IMR-90 (cell line): ENCODE measurements at regions not wholly inside any gene's neighbourhood (a gene's known extent, or its start where the extent isn't known, plus 50 kb on each side); places are given as distances from the start of the nearest gene placed in this dataset.

ENCODE experiments used
- ATAC-seq: fragments of 200-7000 bp; cut with Tn5 transposase; 2 replicates; pipeline ENCODE4 v1.9.1; 2020; ENCODE audit warnings: low read depth, mild to moderate bottlenecking, moderate library complexity
- BruUV-seq: library from RNA; stranded (reverse); fragments of 400-500 nt; replicated peaks from 2 replicates; lab custom pipeline; 2021; lab: Mats Ljungman, UMichigan
- CTCF ChIA-PET: fragments of 300-600 bp; formaldehyde crosslinking; extraction: SDS; loops from one replicate; lab custom pipeline; 2021; ENCODE audit warnings: antibody characterized with exemption; lab: Yijun Ruan, JAX
- POLR2A ChIA-PET: fragments of 300-600 bp; sonication (Branson Sonifier 250); formaldehyde crosslinking; loops from one replicate; lab custom pipeline; 2022; ENCODE audit warnings: antibody characterized with exemption; ENCODE audit not compliant: unreplicated experiment; lab: Charles Lee
- DNase-seq: peaks from one replicate; pipeline ENCODE4 v3.0.0; 2013
- H2AFZ ChIP-seq: replicated peaks from 2 replicates; pipeline ENCODE3; 2013; ENCODE audit warnings: low read length, mild to moderate bottlenecking; ENCODE audit not compliant: poor library complexity
- H2AK5ac ChIP-seq: 2 replicates; pipeline ENCODE4 v1.6.1; 2013; ENCODE audit warnings: low read depth, low read length, inconsistent platforms
- H2AK9ac ChIP-seq: replicated peaks from 2 replicates; pipeline ENCODE3; 2013; ENCODE audit warnings: mild to moderate bottlenecking, low read depth, low read length, moderate library complexity; ENCODE audit not compliant: poor library complexity
- H2BK120ac ChIP-seq: 2 replicates; pipeline ENCODE4 v1.6.1; 2013; ENCODE audit warnings: low read depth, low read length, inconsistent platforms
- H2BK15ac ChIP-seq: 3 replicates; pipeline ENCODE4 v1.6.1; 2013; ENCODE audit warnings: low read depth, low read length, inconsistent platforms
- H2BK20ac ChIP-seq: 2 replicates; pipeline ENCODE4 v1.6.1; 2013; ENCODE audit warnings: low read depth, mild to moderate bottlenecking, inconsistent platforms, low read length, moderate library complexity
- H2BK5ac ChIP-seq: 2 replicates; pipeline ENCODE4 v1.6.1; 2013; ENCODE audit warnings: mild to moderate bottlenecking, low read depth, low read length, inconsistent platforms; ENCODE audit not compliant: poor library complexity, severe bottlenecking
- H3K14ac ChIP-seq: replicated peaks from 2 replicates; pipeline ENCODE4 v1.6.1; 2013; ENCODE audit warnings: low read depth, low read length, inconsistent platforms
- H3K18ac ChIP-seq: 2 replicates; pipeline ENCODE4 v1.6.1; 2013; ENCODE audit warnings: low read depth, low read length, control low read depth
- H3K23ac ChIP-seq: 2 replicates; pipeline ENCODE4 v1.6.1; 2013; ENCODE audit warnings: low read depth, low read length, inconsistent platforms
- H3K27ac ChIP-seq: 2 replicates; pipeline ENCODE4 v1.5.1; 2013; ENCODE audit warnings: mild to moderate bottlenecking, control low read depth, low read length; ENCODE audit not compliant: insufficient read depth
- H3K27me3 ChIP-seq: 2 replicates; pipeline ENCODE4 v1.6.1; 2013; ENCODE audit warnings: low read length; ENCODE audit not compliant: control insufficient read depth, insufficient read depth
- H3K36me3 ChIP-seq: 2 replicates; pipeline ENCODE4 v1.6.1; 2013; ENCODE audit warnings: low read length, mixed read lengths; ENCODE audit not compliant: control insufficient read depth, insufficient read depth
- H3K4ac ChIP-seq: 2 replicates; pipeline ENCODE4 v1.6.1; 2013; ENCODE audit warnings: low read depth, low read length, inconsistent platforms
- H3K4me1 ChIP-seq: 2 replicates; pipeline ENCODE4 v1.6.1; 2013; ENCODE audit warnings: low read length, mixed read lengths; ENCODE audit not compliant: control insufficient read depth, insufficient read depth
- H3K4me2 ChIP-seq: 2 replicates; pipeline ENCODE4 v1.6.1; 2013; ENCODE audit warnings: low read depth, mild to moderate bottlenecking, control low read depth, low read length, moderate library complexity
- H3K4me3 ChIP-seq: 2 replicates; pipeline ENCODE4 v1.5.1; 2013; ENCODE audit warnings: low read depth, mild to moderate bottlenecking, control low read depth, low read length, moderate library complexity; ENCODE audit not compliant: insufficient read depth
- H3K56ac ChIP-seq: 2 replicates; pipeline ENCODE4 v1.6.1; 2013; ENCODE audit warnings: low read length, inconsistent platforms; ENCODE audit not compliant: insufficient read depth; ENCODE audit errors: extremely low read depth
- H3K79me1 ChIP-seq, 2 experiments: 2 replicates each; pipeline ENCODE4 v1.6.1; 2013; ENCODE audit warnings: low read length in 2 of 2, inconsistent platforms in 1 of 2, low read depth in 1 of 2
- H3K9ac ChIP-seq: 2 replicates; pipeline ENCODE4 v1.6.1; 2013; ENCODE audit warnings: low read depth, low read length, control low read depth
- H3K9me1 ChIP-seq: 2 replicates; pipeline ENCODE4 v1.6.1; 2013; ENCODE audit warnings: low read length, inconsistent platforms; ENCODE audit not compliant: insufficient read depth
- H3K9me3 ChIP-seq: 2 replicates; pipeline ENCODE4 v1.6.1; 2013; ENCODE audit warnings: low read length; ENCODE audit not compliant: control insufficient read depth, insufficient read depth
- H4K20me1 ChIP-seq: 2 replicates; pipeline ENCODE4 v1.6.1; 2013; ENCODE audit warnings: low read length, inconsistent platforms; ENCODE audit not compliant: insufficient read depth
- H4K5ac ChIP-seq: 2 replicates; pipeline ENCODE4 v1.6.1; 2013; ENCODE audit warnings: mild to moderate bottlenecking, low read depth, low read length, control low read depth
- H4K8ac ChIP-seq, 2 experiments: 2 replicates each; pipeline ENCODE4 v1.6.1; 2013; ENCODE audit warnings: low read depth in 2 of 2, low read length in 2 of 2, control low read depth in 1 of 2, inconsistent platforms in 1 of 2
- H4K91ac ChIP-seq: 2 replicates; pipeline ENCODE4 v1.6.1; 2013; ENCODE audit warnings: low read depth, low read length, inconsistent platforms; ENCODE audit not compliant: insufficient read depth
- BHLHE40 ChIP-seq: fragments of 150-350 bp; IDR thresholded peaks from 2 replicates; pipeline ENCODE4 v1.6.1; 2016; ENCODE audit warnings: mild to moderate bottlenecking, low read depth, low read length
- CHD1 ChIP-seq: IDR thresholded peaks from 2 replicates; pipeline ENCODE4 v1.6.1; 2012; ENCODE audit warnings: low read depth, low read length, improper control_type of control experiment
- ELK1 ChIP-seq: fragments of 150-350 bp; IDR thresholded peaks from 2 replicates; pipeline ENCODE4 v1.6.1; 2016; ENCODE audit warnings: low read depth, mild to moderate bottlenecking, low read length, moderate library complexity, borderline replicate concordance
- FOS ChIP-seq: fragments of 150-350 bp; IDR thresholded peaks from 2 replicates; pipeline ENCODE4 v1.6.1; 2016; ENCODE audit warnings: low read depth, low read length
- MAFK ChIP-seq: IDR thresholded peaks from 2 replicates; pipeline ENCODE4 v1.6.1; 2012; ENCODE audit warnings: low read depth, low read length, improper control_type of control experiment
- MAZ ChIP-seq: IDR thresholded peaks from 2 replicates; pipeline ENCODE4 v1.6.1; 2012; ENCODE audit warnings: low read depth, mild to moderate bottlenecking, low read length, improper control_type of control experiment, moderate library complexity, borderline replicate concordance
- MXI1 ChIP-seq: IDR thresholded peaks from 2 replicates; pipeline ENCODE4 v1.6.1; 2012; ENCODE audit warnings: low read depth, mild to moderate bottlenecking, low read length, moderate library complexity, borderline replicate concordance
- NFE2L2 ChIP-seq: fragments of 150-350 bp; IDR thresholded peaks from 2 replicates; pipeline ENCODE4 v1.6.1; 2016; ENCODE audit warnings: low read depth, mild to moderate bottlenecking, low read length
- POLR2A ChIP-seq: IDR thresholded peaks from 2 replicates; pipeline ENCODE4 v1.6.1; 2012; ENCODE audit warnings: mild to moderate bottlenecking, low read depth, low read length
- RAD21 ChIP-seq: IDR thresholded peaks from 2 replicates; pipeline ENCODE4 v1.6.1; 2012; ENCODE audit warnings: low read length, improper control_type of control experiment
- RCOR1 ChIP-seq: IDR thresholded peaks from 2 replicates; pipeline ENCODE4 v1.6.1; 2012; ENCODE audit warnings: mild to moderate bottlenecking, low read length, improper control_type of control experiment; ENCODE audit not compliant: insufficient replicate concordance
- RFX5 ChIP-seq: IDR thresholded peaks from 2 replicates; pipeline ENCODE4 v1.8.0; 2012; ENCODE audit warnings: low read depth, mild to moderate bottlenecking, low read length, moderate library complexity
- SMC3 ChIP-seq: fragments of 150-350 bp; IDR thresholded peaks from 2 replicates; pipeline ENCODE4 v1.6.1; 2016; ENCODE audit warnings: low read depth, mild to moderate bottlenecking, antibody characterized with exemption, low read length, moderate library complexity
- USF2 ChIP-seq: fragments of 150-350 bp; IDR thresholded peaks from 2 replicates; pipeline ENCODE4 v1.6.1; 2017; ENCODE audit warnings: mild to moderate bottlenecking, antibody characterized with exemption, low read length, low read depth
- WGBS, 2 experiments: methylation state at CpG; one replicate each; pipeline versions ENCODE4 v1.1.5 to v1.1.7; 2013; ENCODE audit warnings: missing lambda C conversion rate in 2 of 2; ENCODE audit not compliant: insufficient read length in 1 of 2; ENCODE audit errors: extremely low coverage in 2 of 2; 5-methylcytosine and 5-hydroxymethylcytosine counted together
- dilution Hi-C: fragments of 300-500 bp; cut with HindIII; formaldehyde crosslinking; loops from one replicate; pipeline ENCODE4 v1.14.3; 2018; ENCODE audit warnings: low sequenced_read_pairs; ENCODE audit not compliant: unreplicated experiment
- in situ Hi-C: fragments of 300-500 bp; cut with MboI; formaldehyde crosslinking; loops from 3 replicates; pipeline ENCODE4 v1.14.3; 2019; ENCODE audit warnings: low sequenced_read_pairs, inconsistent platforms, mixed read lengths
- intact Hi-C: fragments of 100-400 bp; cut with micrococcal nuclease; formaldehyde crosslinking; loops from 2 replicates; pipeline ENCODE4 v1.10.0; 2022

GRCh38 chr2:120626566-120626965, 109.1 kb upstream of the GLI2 start:
- DNase-seq (no peak), ATAC-seq (no peak)
- no TSS peak for BruUV-seq
- Histone ChIP-seq H2BK15ac (no peak overlapping the region), H4K91ac (no peak overlapping the region), H3K4me3 (no peak overlapping the region), H2BK120ac (no peak overlapping the region), H3K4ac (no peak overlapping the region), H3K56ac (no peak overlapping the region), H2BK5ac (no peak overlapping the region), H3K9me1 (no peaks in the 10 kb centered on the region), H3K4me1 (0 out of 2 replicates have a peak, but pooled peaks cover under 1% of the 10 kb centered on the region), H2AFZ (no peak overlapping the region), H2AK5ac (peak overlapping the region; percentile 20; the same call in 1 of the 2 replicates), H4K5ac (no peak overlapping the region), H3K27ac (no peak overlapping the region), H2AK9ac (no peak overlapping the region), H3K79me1 (no peaks in the 10 kb centered on the region), H3K36me3 (no peaks in the 10 kb centered on the region), H3K27me3 (peaks cover 35% of the 10 kb centered on the region), H4K20me1 (no peaks in the 10 kb centered on the region), H3K14ac (no peak overlapping the region), H3K4me2 (no peak overlapping the region), H3K23ac (no peak overlapping the region), H4K8ac (no peak overlapping the region), H3K9ac (no peak overlapping the region), H3K18ac (no peak overlapping the region), H2BK20ac (no peak overlapping the region), H3K9me3 (peaks cover 8% of the 10 kb centered on the region)
- TF ChIP-seq BHLHE40 (no peak), RCOR1 (no peak), ELK1 (no peak), USF2 (no peak), POLR2A (no peak), NFE2L2 (no peak), RFX5 (no peak), CHD1 (no peak), FOS (no peak), RAD21 (no peak), MAZ (no peak), MAFK (no peak), MXI1 (no peak), SMC3 (no peak)
- POLR2A ChIA-PET = no interaction called here
- 73% methylated on average over 3 of the region's 6 CpGs; no CpG with 5 or more reads in 1 of the 2 experiments for WGBS, 2 experiments
- intact Hi-C loops (no loop called here), dilution Hi-C loops (no loop called here), in situ Hi-C loops (no loop called here)
- CTCF ChIA-PET = no interaction called here
